ENCODE measurements at regions not wholly inside any gene's neighbourhood (a gene's known extent, or its start where the extent isn't known, plus 50 kb on each side); places are given as distances from the start of the nearest gene placed in this dataset.

- DNase-seq: no peak
Measured at GRCh38 chr5:144582066-144582465, 411.4 kb downstream of the KCTD16 start.

GRCh38 chr5:144581044-144581443 lies 410.4 kb downstream of the KCTD16 start:
- DNase-seq: no peak

GRCh38 chr5:144577676-144578075 lies 407.0 kb downstream of the KCTD16 start:
- no peak for DNase-seq

GRCh38 chr5:144575736-144576135 lies 405.1 kb downstream of the KCTD16 start:
- DNase-seq: no peak

- DNase-seq: no peak
Measured at GRCh38 chr5:144567421-144567780, 396.7 kb downstream of the KCTD16 start.

- DNase-seq: no peak
Measured at GRCh38 chr5:144566747-144567420, 396.2 kb downstream of the KCTD16 start.

GRCh38 chr5:144549580-144549979 lies 378.9 kb downstream of the KCTD16 start:
- DNase-seq: no peak

- no peak for DNase-seq
Measured at GRCh38 chr5:144548936-144549335, 378.3 kb downstream of the KCTD16 start.

GRCh38 chr5:144547098-144547499 lies 376.4 kb downstream of the KCTD16 start:
- DNase-seq: no peak

- DNase-seq: no peak
Measured at GRCh38 chr5:144538845-144539244, 368.2 kb downstream of the KCTD16 start.
